HepG2 (cell line): ENCODE measurements at regions not wholly inside any gene's neighbourhood (a gene's known extent, or its start where the extent isn't known, plus 50 kb on each side); places are given as distances from the start of the nearest gene placed in this dataset.

Experiments
- ATAC-seq: fragments of 200-7000 bp; cut with Tn5 transposase; 3 replicates; pipeline ENCODE4 v1.9.1; 2020; ENCODE audit warnings: mild to moderate bottlenecking, moderate library complexity
- BruUV-seq: library from RNA; stranded (reverse); fragments of 400-500 nt; replicated peaks from 2 replicates; lab custom pipeline; 2021; lab: Mats Ljungman, UMichigan
- CTCF ChIA-PET: fragments of 300-600 bp; formaldehyde crosslinking; extraction: SDS; loops from one replicate; lab custom pipeline; 2021; ENCODE audit warnings: low total read pairs, inconsistent platforms, low intra/inter-chr PET ratio; lab: Yijun Ruan, JAX
- POLR2A ChIA-PET: fragments of 350-600 bp; sonication (Branson Sonifier 250); formaldehyde crosslinking; loops from one replicate; lab custom pipeline; 2020; ENCODE audit warnings: antibody characterized with exemption, inconsistent platforms; lab: Yijun Ruan, JAX
- DNase-seq: peaks from one replicate; pipeline ENCODE4 v3.0.0-alpha.2; 2015; ENCODE audit warnings: low spot score
- FAIRE-seq: peaks from 3 replicates; lab custom pipeline; 2011; peaks lifted over from hg19 to GRCh38; lab: Jason Lieb, UNC
- H2AFZ ChIP-seq: one replicate; pipeline ENCODE4 v1.6.1; 2011; ENCODE audit warnings: low read length, inconsistent platforms
- H3K27ac ChIP-seq: fragments of 300-600 bp; 3 replicates; pipeline ENCODE4 v1.8.0; 2011; ENCODE audit warnings: mixed run types, mild to moderate bottlenecking, mixed read lengths, low read length, inconsistent platforms; ENCODE audit not compliant: insufficient read depth; ENCODE audit errors: extremely low read length
- H3K27me3 ChIP-seq, 2 experiments: fragments of 200-600 bp in 1 of 2; 2 replicates in 1 of 2; 3 replicates in 1 of 2; pipeline versions ENCODE4 v1.6.0 to v1.8.0; 2011; ENCODE audit warnings: low read length in 2 of 2, mild to moderate bottlenecking in 2 of 2, moderate library complexity in 2 of 2, inconsistent platforms in 1 of 2; ENCODE audit not compliant: insufficient read depth in 2 of 2, control insufficient read depth in 1 of 2
- H3K36me3 ChIP-seq, 2 experiments: fragments of 200-600 bp in 1 of 2; replicated peaks in 1 of 2; 2 replicates in 1 of 2; 3 replicates in 1 of 2; pipeline versions ENCODE4 v1.5.1 to v1.8.0; 2011; ENCODE audit warnings: low read length in 2 of 2, inconsistent platforms in 1 of 2; ENCODE audit not compliant: insufficient read depth in 2 of 2, control insufficient read depth in 1 of 2
- H3K4me1 ChIP-seq: 2 replicates; pipeline ENCODE4 v1.5.1; 2012; ENCODE audit warnings: low read length, inconsistent platforms; ENCODE audit not compliant: insufficient read depth
- H3K4me2 ChIP-seq: 2 replicates; pipeline ENCODE4 v1.6.0; 2011; ENCODE audit warnings: low read depth, low read length, inconsistent platforms
- H3K4me3 ChIP-seq, 3 experiments: fragments of 200-600 bp in 1 of 3; sonication (generic), shearing (Covaris generic) in 1 of 3; replicated peaks in 1 of 3; 2 replicates each; pipeline ENCODE4 v1.5.1; 2011 to 2016; ENCODE audit warnings: low read length in 3 of 3, inconsistent platforms in 2 of 3, low read depth in 2 of 3, mild to moderate bottlenecking in 2 of 3, control low read depth in 1 of 3, mixed read lengths in 1 of 3; ENCODE audit not compliant: insufficient read depth in 1 of 3
- H3K79me2 ChIP-seq: one replicate; pipeline ENCODE4 v1.6.1; 2011; ENCODE audit warnings: low read length, inconsistent platforms; ENCODE audit not compliant: insufficient read depth
- H3K9ac ChIP-seq: 2 replicates; pipeline ENCODE4 v1.6.0; 2011; ENCODE audit warnings: mild to moderate bottlenecking, low read depth, low read length, inconsistent platforms; ENCODE audit not compliant: insufficient read depth
- H3K9me3 ChIP-seq: 2 replicates; pipeline ENCODE4 v1.5.1; 2012; ENCODE audit warnings: mild to moderate bottlenecking, low read length
- H4K20me1 ChIP-seq: 2 replicates; pipeline ENCODE4 v1.6.0; 2011; ENCODE audit warnings: inconsistent platforms, mild to moderate bottlenecking, low read length, moderate library complexity; ENCODE audit not compliant: insufficient read depth
- AHR ChIP-seq: IDR thresholded peaks from 2 replicates; pipeline ENCODE4 v1.6.1; 2018; ENCODE audit warnings: missing genetic modification reagents, missing compliant biosample characterization
- BHLHE40 ChIP-seq: IDR thresholded peaks from 2 replicates; pipeline ENCODE4 v1.6.1; 2011; ENCODE audit warnings: low read length, improper control_type of control experiment
- BORCS8-MEF2B ChIP-seq: sonication (generic); formaldehyde crosslinking; IDR thresholded peaks from 2 replicates; pipeline ENCODE4 v1.8.0; 2022; ENCODE audit warnings: mild to moderate bottlenecking, missing genetic modification reagents
- CBFB ChIP-seq: sonication (generic); formaldehyde crosslinking; IDR thresholded peaks from 2 replicates; pipeline ENCODE4 v1.4.0; 2020; ENCODE audit warnings: missing genetic modification reagents
- KDM5A ChIP-seq: fragments of 200-600 bp; sonication (generic); IDR thresholded peaks from 2 replicates; pipeline ENCODE4 v1.7.0; 2018; ENCODE audit warnings: antibody characterized with exemption, mild to moderate bottlenecking, low read length, borderline replicate concordance
- NFYB ChIP-seq: sonication (generic); formaldehyde crosslinking; IDR thresholded peaks from 2 replicates; pipeline ENCODE4 v1.4.0; 2020; ENCODE audit warnings: missing genetic modification reagents
- NFYC ChIP-seq: IDR thresholded peaks from 2 replicates; pipeline ENCODE4 v1.6.1; 2016; ENCODE audit warnings: missing genetic modification reagents, missing compliant biosample characterization
- PHB2 ChIP-seq: fragments of 450-650 bp; IDR thresholded peaks from 2 replicates; pipeline ENCODE4 v1.6.1; 2018; ENCODE audit not compliant: partially characterized antibody
- SRY ChIP-seq: sonication (generic); formaldehyde crosslinking; IDR thresholded peaks from 2 replicates; pipeline ENCODE4 v1.8.0; 2022; ENCODE audit warnings: mild to moderate bottlenecking, missing genetic modification reagents
- TSC22D2 ChIP-seq: sonication (generic); formaldehyde crosslinking; IDR thresholded peaks from 2 replicates; pipeline ENCODE4 v1.5.1; 2020; ENCODE audit warnings: missing genetic modification reagents, mild to moderate bottlenecking, borderline replicate concordance
- ZC3H4 ChIP-seq: sonication (generic); formaldehyde crosslinking; IDR thresholded peaks from 2 replicates; pipeline ENCODE4 v1.4.0; 2020; ENCODE audit warnings: missing genetic modification reagents, borderline replicate concordance
- ZNF652 ChIP-seq: IDR thresholded peaks from 2 replicates; pipeline ENCODE4 v1.6.1; 2016; ENCODE audit warnings: low read depth, borderline replicate concordance
- ZNF678 ChIP-seq: sonication (generic); formaldehyde crosslinking; IDR thresholded peaks from 2 replicates; pipeline ENCODE4 v1.4.0; 2020; ENCODE audit warnings: mild to moderate bottlenecking, missing genetic modification reagents
- ZNF841 ChIP-seq: sonication (generic); formaldehyde crosslinking; IDR thresholded peaks from 2 replicates; pipeline ENCODE4 v1.8.1; 2023; ENCODE audit warnings: missing genetic modification reagents, borderline replicate concordance
- ZSCAN20 ChIP-seq: sonication (generic); formaldehyde crosslinking; IDR thresholded peaks from 2 replicates; pipeline ENCODE4 v1.4.0; 2020; ENCODE audit warnings: missing genetic modification reagents, mild to moderate bottlenecking, borderline replicate concordance
- WGBS: methylation state at CpG from one replicate; pipeline ENCODE4 v1.1.6; 2017; ENCODE audit warnings: low lambda C conversion rate; 5-methylcytosine and 5-hydroxymethylcytosine counted together
- in situ Hi-C: cut with HindIII; loops from 2 replicates; pipeline ENCODE4 v1.10.0; 2017; ENCODE audit warnings: low pct_unique_long_range_greater_than_20kb; ENCODE audit not compliant: extremely low pct_ligation_motif_present
- intact Hi-C: fragments of 100-400 bp; cut with micrococcal nuclease; formaldehyde crosslinking; loops from one replicate; pipeline ENCODE4 v1.10.0; 2022; ENCODE audit not compliant: unreplicated experiment
- TF ChIP-seq, protein P1 (sequence below): sonication (generic); formaldehyde crosslinking; IDR thresholded peaks from 2 replicates; pipeline ENCODE4 v1.8.0; 2023; ENCODE audit warnings: mild to moderate bottlenecking, missing genetic modification reagents

DNA sequence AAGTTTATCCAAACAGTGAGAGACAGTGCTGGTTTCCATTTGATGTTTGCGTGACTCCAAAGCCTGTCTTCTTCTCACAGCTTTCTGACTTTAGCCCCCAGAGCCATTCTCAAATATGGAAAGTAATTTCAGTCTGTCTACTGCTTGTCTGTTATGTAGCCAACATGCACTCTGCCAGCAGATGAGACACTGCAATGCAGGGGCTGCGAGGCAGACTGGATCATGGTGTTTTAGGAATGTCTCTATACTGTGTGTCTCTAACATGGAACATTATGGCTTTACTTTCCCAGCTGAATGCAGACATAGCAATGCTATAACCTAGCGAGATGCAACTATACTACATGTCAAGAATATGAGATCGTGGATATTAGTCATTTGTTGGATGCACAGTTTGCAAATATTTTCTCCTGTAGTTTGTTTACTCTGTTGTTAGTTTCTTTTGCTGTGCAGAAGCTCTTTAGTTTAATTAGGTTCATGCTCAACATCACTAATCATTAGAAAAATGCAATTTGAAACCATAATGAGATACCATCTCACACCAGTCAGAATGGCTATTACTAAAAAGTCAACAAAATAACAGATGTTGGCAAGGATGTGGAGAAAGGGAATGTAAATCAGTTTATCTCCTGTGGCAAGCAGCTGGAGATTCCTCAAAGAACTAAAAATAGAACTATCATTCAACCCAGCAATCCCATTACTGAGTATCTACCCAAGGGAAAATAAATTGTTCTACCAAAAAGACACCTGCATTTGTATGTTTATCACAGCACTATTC, 235.8 kb upstream of the TMTC1 start:
- no peak overlapping the region for H2AFZ ChIP-seq
- peaks cover 2% of the 10 kb centered on the region; the same call in 1 of the 2 replicates for H3K9me3 ChIP-seq
- no peaks in the 10 kb centered on the region for H3K27me3 ChIP-seq
- ATAC-seq (no peak), DNase-seq (no peak), FAIRE-seq (no peak)
- ChIA-PET CTCF (no interaction called here), POLR2A (no interaction called here)
- TF ChIP-seq ZNF652 (no peak), ZSCAN20 (CRISPR knock-in tag) (no peak), AHR (CRISPR knock-in tag) (no peak), PHB2 (no peak), CBFB (CRISPR knock-in tag) (no peak), TSC22D2 (CRISPR knock-in tag) (no peak), KDM5A (no peak), BHLHE40 (no peak), ZNF841 (CRISPR knock-in tag) (no peak), BORCS8-MEF2B (CRISPR knock-in tag) (no peak), NFYC (CRISPR knock-in tag) (no peak), NFYB (CRISPR knock-in tag) (no peak), ZC3H4 (CRISPR knock-in tag) (no peak), SRY (no peak), ZNF678 (CRISPR knock-in tag) (no peak)
- TF ChIP-seq, protein P1, sequence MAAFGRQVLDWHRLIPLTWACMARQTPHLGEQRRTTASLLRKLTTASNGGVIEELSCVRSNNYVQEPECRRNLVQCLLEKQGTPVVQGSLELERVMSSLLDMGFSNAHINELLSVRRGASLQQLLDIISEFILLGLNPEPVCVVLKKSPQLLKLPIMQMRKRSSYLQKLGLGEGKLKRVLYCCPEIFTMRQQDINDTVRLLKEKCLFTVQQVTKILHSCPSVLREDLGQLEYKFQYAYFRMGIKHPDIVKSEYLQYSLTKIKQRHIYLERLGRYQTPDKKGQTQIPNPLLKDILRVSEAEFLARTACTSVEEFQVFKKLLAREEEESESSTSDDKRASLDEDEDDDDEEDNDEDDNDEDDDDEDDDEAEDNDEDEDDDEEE (CRISPR knock-in tag) = no peak
- no TSS peak for BruUV-seq
- H3K79me2 ChIP-seq = no peaks in the 10 kb centered on the region
- WGBS = 1% methylated on average over 4 of the region's 4 CpGs
- intact Hi-C loops = no loop called here
- H3K9ac ChIP-seq = no peak overlapping the region
- H3K27ac ChIP-seq = no peak overlapping the region
- in situ Hi-C loops = no loop called here
- no peaks in the 10 kb centered on the region for H4K20me1 ChIP-seq
- no peak overlapping the region for H3K4me2 ChIP-seq
- H3K4me3 ChIP-seq = no peak overlapping the region
- H3K36me3 ChIP-seq = no peaks in the 10 kb centered on the region
- no peaks in the 10 kb centered on the region for H3K4me1 ChIP-seq
